ENCODE measurements at regions not wholly inside any gene's neighbourhood (a gene's known extent, or its start where the extent isn't known, plus 50 kb on each side); places are given as distances from the start of the nearest gene placed in this dataset.
"Not testable (repeated sequence)": the region's sequence is repeated elsewhere in the genome, so short reads cannot be mapped to it uniquely, and the experiment has no call there.

DNA sequence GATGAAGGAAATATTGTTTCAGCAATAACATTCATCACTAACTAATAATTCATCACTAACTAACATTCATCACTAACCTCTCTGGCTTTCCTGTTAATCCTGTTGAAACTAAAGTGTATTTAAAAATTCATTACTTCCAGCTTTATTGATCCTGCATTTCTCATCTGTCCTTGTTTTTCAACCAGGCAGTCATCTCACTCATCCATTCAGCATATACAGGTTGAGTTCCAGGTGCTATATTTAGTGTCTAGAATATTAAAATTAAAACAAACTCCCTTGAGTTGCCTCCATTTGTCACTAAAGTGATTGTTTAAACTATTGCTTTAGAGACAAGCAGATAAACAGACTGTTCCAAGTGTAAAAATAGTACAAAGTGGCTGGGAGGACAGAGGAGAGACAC, 58.1 kb downstream of the ATXN7L3B start:
- Histone ChIP-seq H3K9me3 (ENCODE audit: low read length) (no peaks in the 10 kb centered on the region), H3K27me3 (ENCODE audit: low read length) (no peaks in the 10 kb centered on the region), H4K20me1 (ENCODE audit: insufficient read depth, low read depth, low read length) (no peaks in the 10 kb centered on the region), H3K9ac (ENCODE audit: low read length) (no peak overlapping the region), H3K4me3 (ENCODE audit: low read length) (no peak overlapping the region), H2AFZ (ENCODE audit: low read length) (0 out of 2 replicates have a peak overlapping the region, but pooled peaks have one; percentile 31), H3K79me2 (ENCODE audit: low read length) (no peaks in the 10 kb centered on the region), H3K9me2 (replicated peaks; ENCODE audit: insufficient read depth, low read length) (no peaks in the 10 kb centered on the region), H3K27ac (ENCODE audit: low read length) (no peak overlapping the region), H3K4me1 (ENCODE audit: low read length) (no peaks in the 10 kb centered on the region), H3K4me2 (ENCODE audit: low read depth, low read length, poor library complexity, severe bottlenecking) (no peak overlapping the region), H3K36me3 (ENCODE audit: insufficient read depth, low read length) (no peaks in the 10 kb centered on the region; the same call in 1 of the 2 replicates)
- no peak for DNase-seq

DNA sequence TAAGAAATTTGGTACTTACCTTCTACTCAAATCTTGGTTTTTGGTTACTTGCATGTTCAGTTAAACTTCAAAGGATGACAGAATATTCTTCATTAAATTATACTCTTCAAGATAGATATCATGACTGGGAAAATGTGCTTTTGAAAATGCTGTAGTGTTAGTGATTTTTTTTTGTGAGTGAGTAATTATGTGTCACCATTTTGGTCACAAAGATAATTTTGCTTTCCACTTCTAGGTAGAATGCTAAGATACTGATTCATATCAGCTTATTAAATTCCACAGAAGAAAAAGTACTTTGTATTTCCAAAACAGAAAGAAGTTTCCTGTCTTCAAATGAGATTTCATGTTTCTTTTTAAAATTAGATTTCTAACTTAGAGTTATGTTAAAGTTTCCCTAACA, 61.2 kb downstream of the ATXN7L3B start:
- no peak overlapping the region for H3K4me3 ChIP-seq (ENCODE audit: low read length)
- H3K9ac ChIP-seq (ENCODE audit: low read length) = no peak overlapping the region
- no peak overlapping the region for H3K4me2 ChIP-seq (ENCODE audit: low read depth, low read length, poor library complexity, severe bottlenecking)
- no peaks in the 10 kb centered on the region for H3K9me3 ChIP-seq (ENCODE audit: low read length)
- no peaks in the 10 kb centered on the region for H3K9me2 ChIP-seq (replicated peaks; ENCODE audit: insufficient read depth, low read length)
- H3K36me3 ChIP-seq (ENCODE audit: insufficient read depth, low read length) = no peaks in the 10 kb centered on the region; the same call in 1 of the 2 replicates
- peak overlapping the region; percentile 41; the same call in 1 of the 2 replicates for H2AFZ ChIP-seq (ENCODE audit: low read length)
- H3K79me2 ChIP-seq (ENCODE audit: low read length) = no peaks in the 10 kb centered on the region
- no peaks in the 10 kb centered on the region for H3K4me1 ChIP-seq (ENCODE audit: low read length)
- DNase-seq = no peak
- no peaks in the 10 kb centered on the region for H4K20me1 ChIP-seq (ENCODE audit: insufficient read depth, low read depth, low read length)
- no peak overlapping the region for H3K27ac ChIP-seq (ENCODE audit: low read length)
- H3K27me3 ChIP-seq (ENCODE audit: low read length) = no peaks in the 10 kb centered on the region

DNA sequence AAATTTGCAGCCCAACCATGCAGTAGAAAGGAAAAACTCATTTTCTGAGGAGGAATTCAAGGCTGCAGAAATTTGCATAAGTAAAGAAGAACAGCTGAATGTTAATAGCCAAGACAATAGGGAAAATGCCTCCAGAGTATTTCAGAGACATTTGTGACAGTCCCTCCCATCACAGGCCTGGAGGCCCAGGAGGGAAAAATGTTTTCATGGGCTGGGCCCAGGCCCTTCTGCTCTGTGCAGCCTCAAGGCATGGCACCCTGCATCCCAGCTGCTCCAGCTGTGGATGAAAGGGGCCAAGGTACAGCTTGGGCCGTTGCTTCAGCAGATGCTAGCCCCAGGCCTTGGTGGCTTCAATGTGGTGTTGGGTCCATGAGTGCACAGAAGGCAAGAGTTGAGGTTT, 62.3 kb downstream of the ATXN7L3B start:
- no peak overlapping the region for H3K4me2 ChIP-seq (ENCODE audit: low read depth, low read length, poor library complexity, severe bottlenecking)
- H3K4me1 ChIP-seq (ENCODE audit: low read length) = no peaks in the 10 kb centered on the region
- H3K27ac ChIP-seq (ENCODE audit: low read length) = no peak overlapping the region
- no peaks in the 10 kb centered on the region for H3K79me2 ChIP-seq (ENCODE audit: low read length)
- no peaks in the 10 kb centered on the region for H3K9me3 ChIP-seq (ENCODE audit: low read length)
- no peaks in the 10 kb centered on the region for H4K20me1 ChIP-seq (ENCODE audit: insufficient read depth, low read depth, low read length)
- no peak overlapping the region for H3K9ac ChIP-seq (ENCODE audit: low read length)
- H3K36me3 ChIP-seq (ENCODE audit: insufficient read depth, low read length) = no peaks in the 10 kb centered on the region; the same call in 1 of the 2 replicates
- H3K27me3 ChIP-seq (ENCODE audit: low read length) = no peaks in the 10 kb centered on the region
- no peak overlapping the region for H3K4me3 ChIP-seq (ENCODE audit: low read length)
- no peak for DNase-seq
- H3K9me2 ChIP-seq (replicated peaks; ENCODE audit: insufficient read depth, low read length) = no peaks in the 10 kb centered on the region
- H2AFZ ChIP-seq (ENCODE audit: low read length) = no peak overlapping the region

DNA sequence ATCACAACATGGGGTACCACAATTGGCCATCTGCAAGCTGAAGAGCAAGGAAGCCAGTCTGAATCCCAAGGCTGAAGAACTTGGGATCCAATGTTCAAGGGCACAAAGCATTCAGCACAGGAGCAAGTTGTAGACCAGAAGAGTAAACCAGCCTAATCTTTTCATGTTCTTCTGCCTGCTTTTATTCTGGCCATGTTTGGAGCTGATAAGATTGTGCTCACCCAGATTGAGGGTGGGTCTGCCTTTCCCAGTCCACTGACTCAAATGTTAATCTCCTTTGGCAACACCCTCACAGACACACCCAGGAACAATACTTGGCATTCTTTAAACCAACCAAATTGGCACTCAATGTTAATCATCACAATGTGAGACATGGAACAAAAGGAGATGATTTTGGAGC, 63.2 kb downstream of the ATXN7L3B start:
- H3K9ac ChIP-seq (ENCODE audit: low read length); H3K9me2 ChIP-seq (replicated peaks; ENCODE audit: insufficient read depth, low read length); H3K27ac ChIP-seq (ENCODE audit: low read length); H3K4me1 ChIP-seq (ENCODE audit: low read length); H3K27me3 ChIP-seq (ENCODE audit: low read length); H3K36me3 ChIP-seq (ENCODE audit: insufficient read depth, low read length); H2AFZ ChIP-seq (ENCODE audit: low read length); H3K79me2 ChIP-seq (ENCODE audit: low read length); H3K4me2 ChIP-seq (ENCODE audit: low read depth, low read length, poor library complexity, severe bottlenecking); H3K9me3 ChIP-seq (ENCODE audit: low read length); H4K20me1 ChIP-seq (ENCODE audit: insufficient read depth, low read depth, low read length); H3K4me3 ChIP-seq (ENCODE audit: low read length); DNase-seq: not testable (repeated sequence)

DNA sequence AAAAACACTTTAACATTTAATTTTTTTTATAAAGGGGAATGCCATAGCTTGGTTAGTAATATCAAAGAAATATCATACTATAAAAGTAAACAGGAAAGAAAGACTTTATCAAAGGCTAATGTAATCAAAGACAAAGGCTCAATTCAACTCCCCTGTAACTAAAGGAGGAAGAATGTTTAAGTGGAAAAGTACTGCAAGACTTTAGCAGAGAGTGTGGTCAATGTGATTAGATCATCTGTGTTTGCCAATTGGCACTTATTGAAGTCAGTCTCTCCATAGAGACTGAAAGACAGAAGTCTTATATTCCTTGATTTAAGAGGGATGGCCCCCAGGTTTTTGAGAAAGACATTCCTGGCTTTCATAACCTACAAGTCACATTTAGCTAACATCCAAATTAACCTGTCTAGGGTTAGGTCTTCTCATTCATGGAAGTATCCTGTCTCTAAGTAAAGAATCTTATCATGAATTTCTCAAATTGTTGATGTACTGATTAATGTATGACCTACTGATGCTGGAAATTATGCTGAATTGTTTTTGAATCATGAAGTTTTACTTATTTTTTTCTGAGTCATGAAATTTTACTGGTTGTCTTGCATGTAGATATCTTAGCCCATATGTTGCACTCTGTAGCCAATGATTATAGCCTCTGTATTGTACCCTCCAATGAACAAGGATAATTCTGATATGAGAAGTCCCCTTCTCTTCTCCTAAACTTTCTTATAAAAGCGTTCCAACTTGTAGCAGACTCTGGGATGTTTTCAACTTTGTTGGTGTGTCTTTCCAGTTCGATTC, 65.4 kb downstream of the ATXN7L3B start:
- H3K79me2 ChIP-seq (ENCODE audit: low read length) = no peaks in the 10 kb centered on the region
- no peaks in the 10 kb centered on the region; the same call in 1 of the 2 replicates for H3K36me3 ChIP-seq (ENCODE audit: insufficient read depth, low read length)
- DNase-seq = no peak
- H3K4me1 ChIP-seq (ENCODE audit: low read length) = no peaks in the 10 kb centered on the region; the same call in 1 of the 2 replicates
- no peak overlapping the region for H3K27ac ChIP-seq (ENCODE audit: low read length)
- H3K9me3 ChIP-seq (ENCODE audit: low read length) = no peaks in the 10 kb centered on the region
- H3K27me3 ChIP-seq (ENCODE audit: low read length) = no peaks in the 10 kb centered on the region
- no peak overlapping the region for H3K4me3 ChIP-seq (ENCODE audit: low read length)
- H3K9me2 ChIP-seq (replicated peaks; ENCODE audit: insufficient read depth, low read length) = no peaks in the 10 kb centered on the region
- no peak overlapping the region for H3K9ac ChIP-seq (ENCODE audit: low read length)
- no peak overlapping the region for H2AFZ ChIP-seq (ENCODE audit: low read length)
- no peak overlapping the region for H3K4me2 ChIP-seq (ENCODE audit: low read depth, low read length, poor library complexity, severe bottlenecking)
- no peaks in the 10 kb centered on the region for H4K20me1 ChIP-seq (ENCODE audit: insufficient read depth, low read depth, low read length)

DNA sequence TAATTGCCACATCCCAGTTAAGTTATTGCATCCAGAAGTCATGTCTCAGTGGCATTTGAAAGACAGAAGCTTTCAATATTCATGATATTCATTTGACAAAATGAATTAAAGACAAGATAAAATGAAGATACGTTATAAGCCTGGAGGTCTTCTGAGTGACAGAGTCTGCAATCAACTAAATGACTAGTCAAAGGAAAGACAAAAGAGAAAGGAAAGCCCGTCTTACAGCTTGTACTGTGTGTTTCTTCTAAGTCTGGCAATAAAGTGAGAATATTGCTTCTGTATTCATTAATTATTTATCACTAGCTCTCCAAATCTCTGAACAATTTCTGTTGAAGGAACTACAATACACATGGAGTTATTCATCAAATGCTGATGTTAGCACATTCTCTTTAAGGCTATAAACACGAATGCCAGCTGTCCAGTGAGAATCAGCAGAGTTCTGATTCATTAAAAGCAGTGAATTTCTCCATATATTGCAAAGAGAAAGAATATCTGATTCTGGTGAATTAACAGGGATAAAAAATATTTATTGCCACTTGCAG, 70.7 kb downstream of the ATXN7L3B start:
- DNase-seq = no peak

DNA sequence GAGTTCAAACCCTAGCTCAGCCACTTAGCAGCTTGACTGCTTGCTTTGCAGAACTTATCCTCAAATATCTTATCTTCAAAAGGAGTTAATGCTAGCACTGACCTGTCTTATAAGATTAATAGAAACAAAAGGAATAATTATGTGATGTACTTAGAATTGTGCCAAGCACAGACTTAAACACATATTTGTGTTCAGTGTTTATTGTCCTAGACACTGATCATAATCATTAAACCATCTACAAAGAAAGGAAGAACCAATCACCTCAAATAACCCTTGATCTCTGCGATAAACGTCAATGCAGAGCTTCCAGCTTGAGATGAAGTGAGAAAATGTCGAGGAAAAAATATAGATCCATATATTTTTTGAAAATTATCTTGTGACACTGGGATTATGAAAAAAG, 73.1 kb downstream of the ATXN7L3B start:
- Histone ChIP-seq H3K9me3 (ENCODE audit: low read length) (no peaks in the 10 kb centered on the region), H3K4me1 (ENCODE audit: low read length) (peaks cover 17% of the 10 kb centered on the region), H2AFZ (ENCODE audit: low read length) (no peak overlapping the region), H3K9ac (ENCODE audit: low read length) (no peak overlapping the region), H3K27me3 (ENCODE audit: low read length) (no peaks in the 10 kb centered on the region), H4K20me1 (ENCODE audit: insufficient read depth, low read depth, low read length) (no peaks in the 10 kb centered on the region), H3K4me2 (ENCODE audit: low read depth, low read length, poor library complexity, severe bottlenecking) (no peak overlapping the region), H3K9me2 (replicated peaks; ENCODE audit: insufficient read depth, low read length) (no peaks in the 10 kb centered on the region), H3K36me3 (ENCODE audit: insufficient read depth, low read length) (no peaks in the 10 kb centered on the region), H3K4me3 (ENCODE audit: low read length) (no peak overlapping the region), H3K27ac (ENCODE audit: low read length) (no peak overlapping the region), H3K79me2 (ENCODE audit: low read length) (no peaks in the 10 kb centered on the region)
- no peak for DNase-seq

More for the DNA sequence above, 70.7 kb downstream of the ATXN7L3B start:
- Histone ChIP-seq H3K9me3 (ENCODE audit: low read length) (no peaks in the 10 kb centered on the region), H3K4me2 (ENCODE audit: low read depth, low read length, poor library complexity, severe bottlenecking) (peak overlapping the region; percentile 11), H2AFZ (ENCODE audit: low read length) (peak overlapping the region; percentile 87), H3K79me2 (ENCODE audit: low read length) (no peaks in the 10 kb centered on the region), H3K4me1 (ENCODE audit: low read length) (peaks cover 17% of the 10 kb centered on the region), H3K9me2 (replicated peaks; ENCODE audit: insufficient read depth, low read length) (no peaks in the 10 kb centered on the region), H3K27me3 (ENCODE audit: low read length) (no peaks in the 10 kb centered on the region), H3K9ac (ENCODE audit: low read length) (no peak overlapping the region), H3K4me3 (ENCODE audit: low read length) (no peak overlapping the region), H4K20me1 (ENCODE audit: insufficient read depth, low read depth, low read length) (no peaks in the 10 kb centered on the region), H3K36me3 (ENCODE audit: insufficient read depth, low read length) (no peaks in the 10 kb centered on the region), H3K27ac (ENCODE audit: low read length) (no peak overlapping the region)

DNA sequence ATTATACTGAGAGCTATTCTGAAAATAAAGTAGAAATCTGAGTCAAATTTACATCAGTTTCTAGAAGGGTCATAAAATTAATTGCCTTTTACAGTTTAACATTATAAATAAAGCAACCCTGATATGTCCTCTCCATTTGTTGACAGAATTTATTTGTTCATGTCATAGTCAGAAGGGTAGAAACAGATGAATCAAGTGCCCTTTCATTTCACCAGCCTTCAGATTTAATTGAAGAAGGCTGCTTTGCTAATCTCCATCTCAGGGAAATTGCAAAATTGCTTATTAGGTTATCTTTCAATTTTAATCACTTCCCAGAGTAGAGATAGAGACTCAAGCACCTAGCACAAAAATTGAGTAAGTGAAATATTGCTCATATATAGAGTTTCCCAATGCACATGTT, 76.8 kb downstream of the ATXN7L3B start:
- no peaks in the 10 kb centered on the region for H3K36me3 ChIP-seq (ENCODE audit: insufficient read depth, low read length)
- peaks cover 12% of the 10 kb centered on the region for H3K4me1 ChIP-seq (ENCODE audit: low read length)
- no peaks in the 10 kb centered on the region for H3K9me2 ChIP-seq (replicated peaks; ENCODE audit: insufficient read depth, low read length)
- no peak overlapping the region for H3K4me2 ChIP-seq (ENCODE audit: low read depth, low read length, poor library complexity, severe bottlenecking)
- H3K27me3 ChIP-seq (ENCODE audit: low read length) = no peaks in the 10 kb centered on the region
- H2AFZ ChIP-seq (ENCODE audit: low read length) = peak overlapping the region; percentile 23; the same call in 1 of the 2 replicates
- no peak for DNase-seq
- no peaks in the 10 kb centered on the region for H3K79me2 ChIP-seq (ENCODE audit: low read length)
- H3K9ac ChIP-seq (ENCODE audit: low read length) = no peak overlapping the region
- no peak overlapping the region for H3K4me3 ChIP-seq (ENCODE audit: low read length)
- H4K20me1 ChIP-seq (ENCODE audit: insufficient read depth, low read depth, low read length) = no peaks in the 10 kb centered on the region
- H3K9me3 ChIP-seq (ENCODE audit: low read length) = no peaks in the 10 kb centered on the region
- no peak overlapping the region for H3K27ac ChIP-seq (ENCODE audit: low read length)

Measured in Karpas-422 (cell line).